ENCODE measurements at regions not wholly inside any gene's neighbourhood (a gene's known extent, or its start where the extent isn't known, plus 50 kb on each side); places are given as distances from the start of the nearest gene placed in this dataset.

GRCh38 chr2:118705032-118705431 lies 142.4 kb downstream of the EN1 start:
- Histone ChIP-seq H3K9me3 (no peaks in the 10 kb centered on the region), H3K36me3 (no peaks in the 10 kb centered on the region), H3K4me3 (ENCODE audit: low read depth, low read length) (no peak overlapping the region), H3K4me1 (no peaks in the 10 kb centered on the region), H3K27me3 (no peaks in the 10 kb centered on the region)
- DNase-seq: no peak
- no peak for TF ChIP-seq CTCF (IDR thresholded peaks at IDR 0.05; ENCODE audit: low read depth, low read length)

GRCh38 chr2:118699447-118700175 lies 147.8 kb downstream of the EN1 start:
- H3K4me3 ChIP-seq (ENCODE audit: low read depth, low read length): no peak overlapping the region
- H3K4me1 ChIP-seq: no peaks in the 10 kb centered on the region
- DNase-seq: no peak
- no peaks in the 10 kb centered on the region for H3K36me3 ChIP-seq
- TF ChIP-seq CTCF (IDR thresholded peaks at IDR 0.05; ENCODE audit: low read depth, low read length): no peak
- no peaks in the 10 kb centered on the region for H3K27me3 ChIP-seq
- no peaks in the 10 kb centered on the region for H3K9me3 ChIP-seq

- Histone ChIP-seq H3K4me1 (no peaks in the 10 kb centered on the region), H3K9me3 (no peaks in the 10 kb centered on the region), H3K36me3 (no peaks in the 10 kb centered on the region), H3K27me3 (no peaks in the 10 kb centered on the region), H3K4me3 (ENCODE audit: low read depth, low read length) (no peak overlapping the region)
- TF ChIP-seq CTCF (IDR thresholded peaks at IDR 0.05; ENCODE audit: low read depth, low read length): no peak
- no peak for DNase-seq
Observed at GRCh38 chr2:118698564-118698963, 148.9 kb downstream of the EN1 start.

GRCh38 chr2:118697781-118698180 lies 149.7 kb downstream of the EN1 start:
- no peaks in the 10 kb centered on the region for H3K27me3 ChIP-seq
- no peaks in the 10 kb centered on the region for H3K36me3 ChIP-seq
- H3K9me3 ChIP-seq: no peaks in the 10 kb centered on the region
- no peak for DNase-seq
- no peaks in the 10 kb centered on the region for H3K4me1 ChIP-seq
- H3K4me3 ChIP-seq (ENCODE audit: low read depth, low read length): no peak overlapping the region
- TF ChIP-seq CTCF (IDR thresholded peaks at IDR 0.05; ENCODE audit: low read depth, low read length): no peak

GRCh38 chr2:118696786-118697465 lies 150.5 kb downstream of the EN1 start:
- Histone ChIP-seq H3K36me3 (no peaks in the 10 kb centered on the region), H3K27me3 (no peaks in the 10 kb centered on the region), H3K4me1 (no peaks in the 10 kb centered on the region), H3K4me3 (ENCODE audit: low read depth, low read length) (no peak overlapping the region), H3K9me3 (no peaks in the 10 kb centered on the region)
- no peak for TF ChIP-seq CTCF (IDR thresholded peaks at IDR 0.05; ENCODE audit: low read depth, low read length)
- no peak for DNase-seq

- Histone ChIP-seq H3K36me3 (no peaks in the 10 kb centered on the region), H3K9me3 (no peaks in the 10 kb centered on the region), H3K4me1 (no peaks in the 10 kb centered on the region), H3K27me3 (no peaks in the 10 kb centered on the region), H3K4me3 (ENCODE audit: low read depth, low read length) (no peak overlapping the region)
- TF ChIP-seq CTCF (IDR thresholded peaks at IDR 0.05; ENCODE audit: low read depth, low read length): no peak
- DNase-seq: no peak
Observed at GRCh38 chr2:118693287-118693822, 154.1 kb downstream of the EN1 start.

Data from BE2C (cell line).